A673 (cell line): ENCODE measurements at regions not wholly inside any gene's neighbourhood (a gene's known extent, or its start where the extent isn't known, plus 50 kb on each side); places are given as distances from the start of the nearest gene placed in this dataset.

Experiments used
- BruUV-seq: library from RNA; stranded (reverse); fragments of 400-500 nt; replicated peaks from 2 replicates; lab custom pipeline; 2021; lab: Mats Ljungman, UMichigan
- CTCF ChIA-PET: fragments of 300-600 bp; sonication (Branson Sonifier 250); formaldehyde crosslinking; loops from one replicate; lab custom pipeline; 2022; ENCODE audit warnings: antibody characterized with exemption; lab: Charles Lee
- POLR2A ChIA-PET: fragments of 300-600 bp; sonication (Branson Sonifier 250); formaldehyde crosslinking; loops from one replicate; lab custom pipeline; 2022; ENCODE audit warnings: antibody characterized with exemption; ENCODE audit not compliant: low non-redundant PET; lab: Charles Lee
- DNase-seq: peaks from one replicate; pipeline ENCODE4 v3.0.0-alpha.2; 2015; ENCODE audit warnings: low spot score
- H3K27ac ChIP-seq: fragments of 200-600 bp; sonication (generic); 2 replicates; pipeline ENCODE4 v1.5.1; 2016; ENCODE audit warnings: mixed run types, low read depth, mild to moderate bottlenecking, mixed read lengths, antibody characterized with exemption, low read length; ENCODE audit not compliant: poor library complexity, severe bottlenecking
- H3K27me3 ChIP-seq: fragments of 200-600 bp; sonication (generic); replicated peaks from 2 replicates; pipeline ENCODE4 v1.6.1; 2017; ENCODE audit warnings: mixed run types, low read depth, mild to moderate bottlenecking, mixed read lengths, antibody characterized with exemption, low read length; ENCODE audit not compliant: insufficient read depth, poor library complexity
- H3K36me3 ChIP-seq: fragments of 200-600 bp; sonication (generic); 2 replicates; pipeline ENCODE4 v1.6.1; 2016; ENCODE audit warnings: mixed run types, mild to moderate bottlenecking, mixed read lengths, antibody characterized with exemption, low read length; ENCODE audit not compliant: insufficient read depth, poor library complexity, severe bottlenecking
- H3K4me1 ChIP-seq: fragments of 200-600 bp; sonication (generic); 2 replicates; pipeline ENCODE4 v1.6.1; 2017; ENCODE audit warnings: mixed run types, mild to moderate bottlenecking, mixed read lengths, antibody characterized with exemption, low read length; ENCODE audit not compliant: insufficient read depth, poor library complexity, severe bottlenecking
- H3K4me3 ChIP-seq: fragments of 200-600 bp; sonication (generic); 2 replicates; pipeline ENCODE4 v1.5.1; 2016; ENCODE audit warnings: low read depth, mixed run types, mild to moderate bottlenecking, mixed read lengths, low read length; ENCODE audit not compliant: poor library complexity, severe bottlenecking
- H3K9me3 ChIP-seq: fragments of 200-600 bp; sonication (generic); 2 replicates; pipeline ENCODE4 v1.6.1; 2016; ENCODE audit warnings: mixed run types, low read depth, mild to moderate bottlenecking, mixed read lengths, antibody characterized with exemption, low read length; ENCODE audit not compliant: poor library complexity, severe bottlenecking
- EZH2 ChIP-seq: fragments of 200-600 bp; sonication (generic); IDR thresholded peaks from 2 replicates; pipeline ENCODE4 v1.6.1; 2017; ENCODE audit warnings: borderline replicate concordance, low read depth, mild to moderate bottlenecking, mixed read lengths, antibody characterized with exemption, low read length; ENCODE audit not compliant: poor library complexity, severe bottlenecking
- intact Hi-C: fragments of 100-400 bp; cut with micrococcal nuclease; formaldehyde crosslinking; loops from one replicate; pipeline ENCODE4 v1.10.0; 2022; ENCODE audit not compliant: unreplicated experiment
- TF ChIP-seq, protein P1 (sequence below): fragments of 300-800, 200-600 bp; sonication (generic); conservative IDR thresholded peaks from 2 replicates; pipeline ENCODE4 v1.5.1; 2017; ENCODE audit warnings: low read depth, mild to moderate bottlenecking, antibody characterized with exemption, low read length, moderate library complexity, mixed read lengths

- no peak overlapping the region for H3K4me3 ChIP-seq
- no TSS peak for BruUV-seq
- DNase-seq: no peak
- intact Hi-C loops: no loop called here
- CTCF ChIA-PET: interaction anchor here (1.3 kb wide), 1 partner anchor 10 kb away, joined by 4 read pairs; no protein-coding TSS in a partner anchor
- TF ChIP-seq, protein P1, sequence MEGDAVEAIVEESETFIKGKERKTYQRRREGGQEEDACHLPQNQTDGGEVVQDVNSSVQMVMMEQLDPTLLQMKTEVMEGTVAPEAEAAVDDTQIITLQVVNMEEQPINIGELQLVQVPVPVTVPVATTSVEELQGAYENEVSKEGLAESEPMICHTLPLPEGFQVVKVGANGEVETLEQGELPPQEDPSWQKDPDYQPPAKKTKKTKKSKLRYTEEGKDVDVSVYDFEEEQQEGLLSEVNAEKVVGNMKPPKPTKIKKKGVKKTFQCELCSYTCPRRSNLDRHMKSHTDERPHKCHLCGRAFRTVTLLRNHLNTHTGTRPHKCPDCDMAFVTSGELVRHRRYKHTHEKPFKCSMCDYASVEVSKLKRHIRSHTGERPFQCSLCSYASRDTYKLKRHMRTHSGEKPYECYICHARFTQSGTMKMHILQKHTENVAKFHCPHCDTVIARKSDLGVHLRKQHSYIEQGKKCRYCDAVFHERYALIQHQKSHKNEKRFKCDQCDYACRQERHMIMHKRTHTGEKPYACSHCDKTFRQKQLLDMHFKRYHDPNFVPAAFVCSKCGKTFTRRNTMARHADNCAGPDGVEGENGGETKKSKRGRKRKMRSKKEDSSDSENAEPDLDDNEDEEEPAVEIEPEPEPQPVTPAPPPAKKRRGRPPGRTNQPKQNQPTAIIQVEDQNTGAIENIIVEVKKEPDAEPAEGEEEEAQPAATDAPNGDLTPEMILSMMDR: no peak
- TF ChIP-seq EZH2: no peak
- POLR2A ChIA-PET: no interaction called here
- H3K36me3 ChIP-seq: no peaks in the 10 kb centered on the region
- no peak overlapping the region for H3K27ac ChIP-seq
- peaks cover 40% of the 10 kb centered on the region for H3K27me3 ChIP-seq
- H3K4me1 ChIP-seq: no peaks in the 10 kb centered on the region
- no peaks in the 10 kb centered on the region for H3K9me3 ChIP-seq
These were observed 663.0 kb downstream of the KCNA4 start for GRCh38 chr11:29353833-29354232.

DNA sequence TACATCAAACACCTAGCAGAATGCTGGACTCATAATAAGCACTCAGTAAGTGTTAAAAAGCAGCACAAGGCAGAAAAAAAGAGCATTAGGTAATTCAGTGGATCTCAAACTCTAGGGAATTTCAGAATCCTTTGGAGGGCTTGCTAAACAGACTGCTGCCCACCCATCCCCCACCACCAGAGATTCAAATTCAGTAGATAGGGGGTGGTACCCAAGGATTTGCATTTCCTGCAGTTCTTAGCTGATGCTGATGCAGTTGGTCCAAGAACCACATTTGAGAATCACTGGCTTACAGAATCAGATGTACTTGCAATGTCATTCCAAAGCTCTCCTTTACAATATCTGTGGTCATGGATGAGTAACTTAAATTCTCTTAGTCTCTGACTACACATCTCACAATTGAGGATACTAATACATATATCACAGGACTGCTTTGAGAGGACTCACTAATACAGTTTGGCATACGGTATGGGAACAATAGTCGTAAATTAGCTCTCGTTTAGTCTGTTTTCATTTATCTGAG is 664.5 kb downstream of the KCNA4 start:
- BruUV-seq: no TSS peak
- peaks cover 55% of the 10 kb centered on the region for H3K27me3 ChIP-seq
- POLR2A ChIA-PET: no interaction called here
- CTCF ChIA-PET: interaction anchor here (1.3 kb wide), 1 partner anchor 9 kb away, joined by 4 read pairs; no protein-coding TSS in a partner anchor
- no peak for TF ChIP-seq EZH2
- TF ChIP-seq, protein P1: no peak
- H3K4me1 ChIP-seq: no peaks in the 10 kb centered on the region
- no peak for DNase-seq
- H3K4me3 ChIP-seq: no peak overlapping the region
- no peak overlapping the region for H3K27ac ChIP-seq
- H3K9me3 ChIP-seq: no peaks in the 10 kb centered on the region
- H3K36me3 ChIP-seq: no peaks in the 10 kb centered on the region
- intact Hi-C loops: no loop called here

- Histone ChIP-seq H3K27ac (no peak overlapping the region), H3K4me1 (no peaks in the 10 kb centered on the region), H3K4me3 (no peak overlapping the region), H3K27me3 (peaks cover 62% of the 10 kb centered on the region), H3K9me3 (no peaks in the 10 kb centered on the region), H3K36me3 (no peaks in the 10 kb centered on the region)
- no peak for TF ChIP-seq EZH2
- TF ChIP-seq, protein P1: no peak
- intact Hi-C loops: no loop called here
- POLR2A ChIA-PET: no interaction called here
- CTCF ChIA-PET: no interaction called here
- DNase-seq: no peak
- no TSS peak for BruUV-seq
These were observed 665.4 kb downstream of the KCNA4 start for GRCh38 chr11:29351301-29351873.
